Stimulated activated CD8-positive, alpha-beta memory T cell treated with anti-CD3 and anti-CD28 coated beads, Interleukin-4, amount 100 ng/mL, for 48 hours (primary cell): ENCODE measurements at regions not wholly inside any gene's neighbourhood (a gene's known extent, or its start where the extent isn't known, plus 50 kb on each side); places are given as distances from the start of the nearest gene placed in this dataset.

Source experiments
- DNase-seq: peaks from one replicate; pipeline ENCODE4 v3.0.0-alpha.2; 2020

DNA sequence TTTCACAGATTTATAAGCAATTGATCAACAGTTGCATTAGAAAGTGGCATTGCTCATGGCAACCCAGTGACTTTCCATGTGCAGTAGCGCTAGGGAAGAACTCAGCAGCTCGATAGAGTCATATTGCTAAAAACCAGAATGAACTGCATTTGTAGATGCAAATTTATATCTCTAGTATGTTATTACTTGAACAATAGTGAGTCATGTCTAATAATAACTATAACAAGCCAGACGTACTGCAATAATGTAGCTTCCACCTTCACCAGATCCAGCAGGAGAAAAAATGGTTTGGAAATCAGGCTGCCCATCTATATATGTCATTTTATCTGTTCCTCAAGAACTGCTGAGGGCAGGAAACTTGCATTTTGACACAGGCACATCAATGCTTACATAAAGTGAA, 66.5 kb upstream of the FIGN start:
- no peak for DNase-seq

DNA sequence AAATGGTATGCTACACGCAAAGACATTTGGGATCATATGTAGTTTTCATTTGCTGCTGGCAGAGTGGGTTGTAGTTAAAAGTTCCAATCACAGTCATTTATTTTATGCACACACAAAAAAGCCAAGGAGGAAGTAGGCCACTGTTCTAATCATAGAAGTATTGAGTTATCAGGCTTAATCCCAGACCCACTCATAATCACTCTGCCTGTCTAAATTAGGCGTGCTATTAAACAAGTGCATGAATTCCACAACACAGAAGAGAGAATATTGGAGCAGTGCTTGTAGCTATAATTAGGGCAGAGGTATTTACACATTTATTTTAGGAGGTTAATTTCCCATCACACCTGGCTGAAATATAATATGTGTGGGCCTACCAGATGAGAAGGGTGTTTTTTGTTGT, 65.7 kb upstream of the FIGN start:
- no peak for DNase-seq

DNA sequence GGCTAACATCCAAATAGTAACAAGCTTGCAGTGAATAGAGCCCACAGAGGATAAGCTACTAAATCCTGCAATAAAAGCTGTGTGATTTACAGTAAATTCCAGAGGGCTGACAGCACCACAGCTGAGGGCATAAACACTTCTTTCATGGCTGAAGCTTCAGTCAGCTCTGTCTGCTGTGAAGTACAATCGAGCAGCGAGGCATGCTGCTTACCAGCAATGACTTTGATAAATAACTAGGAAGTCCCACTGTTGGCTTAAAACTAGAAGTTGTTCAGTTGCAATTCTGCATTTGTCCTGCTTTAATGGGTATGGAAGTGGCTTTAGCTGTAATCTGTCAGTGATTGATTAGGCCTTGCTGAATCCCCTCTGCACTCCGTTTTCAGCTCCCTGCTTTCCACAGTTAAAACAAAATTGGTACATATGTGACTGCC, 65.2 kb upstream of the FIGN start:
- no peak for DNase-seq

DNA sequence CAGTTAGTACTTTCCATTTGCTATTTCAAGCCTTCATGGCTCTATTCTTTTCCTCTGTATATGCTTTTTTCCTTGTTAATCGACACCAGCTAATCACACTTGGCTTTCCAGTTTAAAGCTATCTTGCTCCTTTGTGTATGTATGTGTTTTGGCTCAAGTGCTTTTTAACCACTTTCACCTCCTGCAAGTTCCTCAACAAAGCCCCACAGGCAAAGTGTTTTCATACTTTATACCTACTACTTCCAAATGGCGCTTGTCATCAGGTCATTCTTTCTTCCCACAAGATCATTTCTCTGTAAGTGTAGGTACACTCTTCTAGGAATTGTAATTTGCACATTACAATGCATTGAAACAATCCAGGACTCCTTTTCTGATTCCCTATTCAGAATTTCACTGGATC, 64.0 kb upstream of the FIGN start:
- no peak for DNase-seq

DNA sequence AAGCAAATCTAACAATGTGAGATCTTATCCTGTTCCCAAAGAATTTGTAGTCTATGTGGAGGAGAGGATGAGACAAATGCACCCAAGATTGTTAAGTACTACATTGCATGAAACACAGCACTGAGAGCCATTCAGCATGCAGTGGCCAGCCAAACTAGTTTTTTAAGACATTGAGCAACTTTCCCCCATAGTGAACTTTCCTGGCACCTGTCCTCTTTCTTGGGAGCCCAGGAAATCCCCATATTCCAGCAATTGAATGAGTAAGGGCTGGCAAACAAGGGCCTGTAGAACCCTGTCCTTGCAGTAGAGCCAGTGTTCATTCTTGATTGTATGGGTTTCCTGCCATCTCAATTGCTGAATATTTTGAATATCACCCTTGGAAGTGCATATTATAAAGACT, 58.8 kb upstream of the FIGN start:
- no peak for DNase-seq
